Neural cell (in vitro differentiated cells): ENCODE measurements at regions not wholly inside any gene's neighbourhood (a gene's known extent, or its start where the extent isn't known, plus 50 kb on each side); places are given as distances from the start of the nearest gene placed in this dataset.
A peak's percentile ranks its signal among the peaks of the same experiment; 100 is the strongest.

Source experiments
- H2AFZ ChIP-seq: fragments of 200-600, 300-800 bp; sonication (generic), shearing (Covaris generic); 2 replicates; pipeline ENCODE4 v1.6.0; 2014; ENCODE audit warnings: low read depth, mild to moderate bottlenecking, antibody characterized with exemption, low read length, moderate library complexity
- H3F3A ChIP-seq: fragments of 200-600 bp; shearing (Covaris generic); 2 replicates; pipeline ENCODE4 v1.6.1; 2016; ENCODE audit warnings: mild to moderate bottlenecking, moderate library complexity, mixed read lengths, antibody characterized with exemption, low read length; ENCODE audit not compliant: insufficient read depth, poor library complexity, severe bottlenecking
- H3K27ac ChIP-seq: fragments of 200-600, 300-800 bp; sonication (generic), shearing (Covaris generic); 2 replicates; pipeline ENCODE4 v1.5.1; 2014; ENCODE audit warnings: mild to moderate bottlenecking, low read length, moderate library complexity
- H3K27me3 ChIP-seq: fragments of 300-800, 200-600 bp; sonication (generic), shearing (Covaris generic); 2 replicates; pipeline ENCODE4 v1.6.0; 2014; ENCODE audit warnings: mild to moderate bottlenecking, low read depth, low read length, moderate library complexity; ENCODE audit not compliant: insufficient read depth
- H3K36me3 ChIP-seq: fragments of 300-800, 200-600 bp; sonication (generic), shearing (Covaris generic); 2 replicates; pipeline ENCODE4 v1.5.1; 2014; ENCODE audit warnings: mild to moderate bottlenecking, antibody characterized with exemption, low read length, moderate library complexity; ENCODE audit not compliant: insufficient read depth
- H3K4me2 ChIP-seq: fragments of 300-800, 200-600 bp; sonication (generic), shearing (Covaris generic); 2 replicates; pipeline ENCODE4 v1.6.0; 2014; ENCODE audit warnings: mild to moderate bottlenecking, low read length
- H3K4me3 ChIP-seq: fragments of 300-800, 200-600 bp; sonication (generic), shearing (Covaris generic); 2 replicates; pipeline ENCODE4 v1.5.1; 2014; ENCODE audit warnings: mild to moderate bottlenecking, low read length, moderate library complexity
- H3K79me2 ChIP-seq: fragments of 200-600 bp; shearing (Covaris generic); replicated peaks from 2 replicates; pipeline ENCODE4 v1.6.0; 2014; ENCODE audit warnings: mild to moderate bottlenecking, low read length, moderate library complexity; ENCODE audit not compliant: insufficient read depth
- H3K9ac ChIP-seq: fragments of 300-800, 200-600 bp; sonication (generic), shearing (Covaris generic); 2 replicates; pipeline ENCODE4 v1.6.1; 2016; ENCODE audit warnings: mild to moderate bottlenecking, low read length, mixed read lengths
- H3K9me2 ChIP-seq: fragments of 200-600 bp; shearing (Covaris generic); 2 replicates; pipeline ENCODE4 v1.6.1; 2016; ENCODE audit warnings: mild to moderate bottlenecking, low read length, mixed read lengths; ENCODE audit not compliant: insufficient read depth
- H3K9me3 ChIP-seq: fragments of 200-600, 300-800 bp; sonication (generic), shearing (Covaris generic); 2 replicates; pipeline ENCODE4 v1.6.1; 2016; ENCODE audit warnings: mild to moderate bottlenecking, mixed run types, low read length, moderate library complexity, mixed read lengths
- H4K20me1 ChIP-seq: fragments of 200-600 bp; shearing (Covaris generic); 2 replicates; pipeline ENCODE4 v1.6.1; 2016; ENCODE audit warnings: mild to moderate bottlenecking, mixed run types; ENCODE audit not compliant: insufficient read depth
- CTCF ChIP-seq: fragments of 450-650 bp; IDR thresholded peaks from 2 replicates; pipeline ENCODE4 v1.5.1; 2014; ENCODE audit warnings: antibody characterized with exemption, mild to moderate bottlenecking, moderate library complexity; ENCODE audit not compliant: poor library complexity, severe bottlenecking
- EP300 ChIP-seq: fragments of 450-650 bp; conservative IDR thresholded peaks from 2 replicates; pipeline ENCODE4 v1.6.1; 2014; ENCODE audit warnings: antibody characterized with exemption, mild to moderate bottlenecking, moderate library complexity; ENCODE audit not compliant: poor library complexity, severe bottlenecking
- EZH2 ChIP-seq: fragments of 200-600, 300-800 bp; shearing (Covaris generic), sonication (generic); IDR thresholded peaks from 2 replicates; pipeline ENCODE4 v1.6.1; 2014; ENCODE audit warnings: antibody characterized with exemption, low read length, borderline replicate concordance, mild to moderate bottlenecking; ENCODE audit not compliant: insufficient read depth, poor library complexity, severe bottlenecking
- MXI1 ChIP-seq: fragments of 450-650 bp; conservative IDR thresholded peaks from 2 replicates; pipeline ENCODE4 v1.6.1; 2014; ENCODE audit warnings: antibody characterized with exemption, mild to moderate bottlenecking; ENCODE audit not compliant: poor library complexity, severe bottlenecking
- POLR2AphosphoS5 ChIP-seq: IDR thresholded peaks from 2 replicates; pipeline ENCODE4 v1.6.1; 2012
- RAD21 ChIP-seq: fragments of 450-650 bp; conservative IDR thresholded peaks from 2 replicates; pipeline ENCODE4 v1.6.1; 2014; ENCODE audit warnings: antibody characterized with exemption, mild to moderate bottlenecking, moderate library complexity
- REST ChIP-seq: IDR thresholded peaks from 2 replicates; pipeline ENCODE4 v1.6.1; 2012; ENCODE audit warnings: borderline replicate concordance
- SMC3 ChIP-seq: fragments of 450-650 bp; conservative IDR thresholded peaks from 2 replicates; pipeline ENCODE4 v1.6.1; 2014; ENCODE audit warnings: antibody characterized with exemption, mild to moderate bottlenecking, moderate library complexity; ENCODE audit not compliant: poor library complexity
- TAF1 ChIP-seq: IDR thresholded peaks from 2 replicates; pipeline ENCODE4 v1.6.1; 2012; ENCODE audit warnings: low read depth

DNA sequence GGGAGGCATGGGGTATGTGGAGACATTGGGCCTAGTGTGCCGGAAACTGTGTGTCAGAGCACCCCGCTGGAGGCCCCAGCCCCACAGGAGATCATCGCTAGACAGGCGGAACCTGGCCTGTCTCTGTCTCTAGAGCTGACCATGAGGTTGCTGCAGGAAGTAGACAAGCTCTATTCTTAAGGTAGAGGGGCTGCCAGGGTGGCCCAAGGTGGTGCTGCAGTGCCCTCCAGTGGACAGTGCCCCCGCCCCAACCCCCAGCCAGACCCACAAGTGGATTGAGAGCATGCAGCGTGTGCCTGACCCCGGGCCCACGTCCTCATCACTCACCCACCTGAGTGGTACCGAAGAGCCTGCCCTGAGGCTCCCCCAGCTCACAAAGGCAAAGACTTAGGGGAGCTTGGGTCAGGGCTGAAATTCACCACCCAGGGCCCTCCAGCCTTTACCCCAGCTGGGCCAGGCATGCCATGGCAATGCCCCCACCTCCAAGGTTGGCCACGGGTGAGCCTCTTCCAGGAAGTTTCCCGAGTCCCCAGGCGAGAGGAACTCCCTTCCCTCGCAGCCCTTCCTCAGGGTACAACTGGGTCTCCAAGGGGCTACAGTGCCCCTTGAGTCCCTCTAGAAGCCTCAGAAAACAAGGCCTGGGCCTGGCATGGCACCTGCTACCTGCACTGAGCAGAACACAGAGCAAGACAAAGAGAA, 155.0 kb downstream of the TTC32 start:
- Histone ChIP-seq H3K9me3 (no peaks in the 10 kb centered on the region), H3K4me3 (no peak overlapping the region), H4K20me1 (no peaks in the 10 kb centered on the region), H3K9ac (no peak overlapping the region), H2AFZ (no peak overlapping the region), H3K79me2 (no peaks in the 10 kb centered on the region), H3K9me2 (no peaks in the 10 kb centered on the region), H3K27me3 (no peaks in the 10 kb centered on the region), H3K36me3 (no peaks in the 10 kb centered on the region), H3F3A (no peaks in the 10 kb centered on the region), H3K4me2 (no peak overlapping the region), H3K27ac (no peak overlapping the region)
- TF ChIP-seq CTCF (peak; percentile 15), RAD21 (peak; percentile 33), POLR2AphosphoS5 (no peak), REST (no peak), TAF1 (no peak)

DNA sequence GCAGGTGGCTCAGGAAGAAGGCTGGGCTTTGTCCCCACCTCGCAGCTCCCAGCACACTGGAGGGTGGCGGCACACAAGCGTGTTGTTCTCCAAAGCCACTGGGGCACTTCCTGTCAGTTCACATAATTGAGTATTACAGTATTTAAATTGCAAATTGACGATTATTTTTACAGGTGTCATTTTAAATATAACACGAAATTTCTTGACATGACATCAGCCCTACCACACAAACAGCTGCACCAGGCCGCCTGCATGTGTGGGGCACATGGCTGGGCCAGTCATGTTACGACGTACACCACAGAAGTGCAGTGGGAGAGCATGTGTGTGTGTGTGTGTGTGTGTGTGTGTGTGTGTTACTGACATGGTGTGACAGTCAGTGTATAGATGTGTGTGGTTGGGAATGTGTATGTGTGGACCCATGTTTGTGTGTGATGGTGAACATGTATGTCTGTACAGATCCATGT, 155.6 kb downstream of the TTC32 start:
- H3K9me3 ChIP-seq, result no peaks in the 10 kb centered on the region
- no peaks in the 10 kb centered on the region for H4K20me1 ChIP-seq
- H3K9me2 ChIP-seq, result no peaks in the 10 kb centered on the region
- H3K4me3 ChIP-seq, result no peak overlapping the region
- no peak overlapping the region for H3K9ac ChIP-seq
- H3K4me2 ChIP-seq, result no peak overlapping the region
- H3K79me2 ChIP-seq, result no peaks in the 10 kb centered on the region
- no peaks in the 10 kb centered on the region for H3K27me3 ChIP-seq
- TF ChIP-seq EP300 (no peak), RAD21 (no peak), REST (no peak), TAF1 (no peak), SMC3 (no peak), EZH2 (no peak), POLR2AphosphoS5 (no peak), CTCF (no peak), MXI1 (no peak)
- H3K27ac ChIP-seq, result no peak overlapping the region
- H3F3A ChIP-seq, result no peaks in the 10 kb centered on the region
- no peaks in the 10 kb centered on the region for H3K36me3 ChIP-seq
- H2AFZ ChIP-seq, result no peak overlapping the region
